ENCODE measurements at regions not wholly inside any gene's neighbourhood (a gene's known extent, or its start where the extent isn't known, plus 50 kb on each side); places are given as distances from the start of the nearest gene placed in this dataset.
"Not testable (repeated sequence)": the region's sequence is repeated elsewhere in the genome, so short reads cannot be mapped to it uniquely, and the experiment has no call there.

- no peak for DNase-seq
Measured at GRCh38 chr5:92560698-92561401, 1020.2 kb downstream of the NR2F1-AS1 start.

- DNase-seq = no peak
Measured at GRCh38 chr5:92559781-92560180, 1021.2 kb downstream of the NR2F1-AS1 start.

GRCh38 chr5:92559331-92559730, 1021.7 kb downstream of the NR2F1-AS1 start:
- DNase-seq = no peak

- no peak for DNase-seq
Measured at GRCh38 chr5:92556747-92557146, 1024.3 kb downstream of the NR2F1-AS1 start.

- no peak for DNase-seq
Measured at GRCh38 chr5:92554447-92555085, 1026.5 kb downstream of the NR2F1-AS1 start.

- DNase-seq = no peak
Measured at GRCh38 chr5:92553326-92553725, 1027.7 kb downstream of the NR2F1-AS1 start.

GRCh38 chr5:92552206-92553160, 1028.5 kb downstream of the NR2F1-AS1 start:
- peak; percentile 65 for DNase-seq

- no peak for DNase-seq
Measured at GRCh38 chr5:92548346-92548745, 1032.7 kb downstream of the NR2F1-AS1 start.

GRCh38 chr5:92544596-92544995, 1036.4 kb downstream of the NR2F1-AS1 start:
- no peak for DNase-seq

GRCh38 chr5:92544036-92544435, 1037.0 kb downstream of the NR2F1-AS1 start:
- no peak for DNase-seq

GRCh38 chr5:92543201-92543600, 1037.8 kb downstream of the NR2F1-AS1 start:
- no peak for DNase-seq

GRCh38 chr5:92542017-92542416, 1039.0 kb downstream of the NR2F1-AS1 start:
- not testable (repeated sequence) for DNase-seq

- DNase-seq = no peak
Measured at GRCh38 chr5:92527311-92528078, 1053.5 kb downstream of the NR2F1-AS1 start.

- no peak for DNase-seq
Measured at GRCh38 chr5:92525131-92525530, 1055.9 kb downstream of the NR2F1-AS1 start.

- DNase-seq = no peak
Measured at GRCh38 chr5:92519811-92520632, 1061.0 kb downstream of the NR2F1-AS1 start.

GRCh38 chr5:92518318-92518904, 1062.6 kb downstream of the NR2F1-AS1 start:
- DNase-seq = no peak

GRCh38 chr5:92514896-92515295, 1066.1 kb downstream of the NR2F1-AS1 start:
- no peak for DNase-seq

- no peak for DNase-seq
Measured at GRCh38 chr5:92513067-92513466, 1068.0 kb downstream of the NR2F1-AS1 start.

GRCh38 chr5:92508271-92508670, 1072.7 kb downstream of the NR2F1-AS1 start:
- DNase-seq = no peak

- DNase-seq = no peak
Measured at GRCh38 chr5:92505925-92506324, 1075.1 kb downstream of the NR2F1-AS1 start.

Measured in renal pelvis (tissue), 1 donor.